ENCODE measurements at regions not wholly inside any gene's neighbourhood (a gene's known extent, or its start where the extent isn't known, plus 50 kb on each side); places are given as distances from the start of the nearest gene placed in this dataset.

DNA sequence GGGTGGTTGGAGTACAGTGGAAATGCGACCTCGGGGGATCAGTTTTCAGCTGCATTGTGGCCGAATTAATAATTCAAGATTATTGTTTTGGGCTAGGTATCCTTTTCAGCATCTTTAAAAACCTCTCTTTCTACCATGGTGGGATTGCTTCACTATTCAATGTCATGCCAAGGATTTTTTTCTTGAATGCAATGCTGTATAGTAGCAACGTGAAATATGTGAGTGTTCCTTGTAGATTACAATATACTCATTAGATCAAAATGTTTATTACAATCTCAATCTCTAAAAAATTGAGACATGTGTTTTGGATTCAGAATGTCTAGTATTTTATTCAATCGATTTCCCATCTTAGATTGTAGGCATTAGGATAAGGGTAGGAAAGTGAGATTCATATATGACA lies 586.5 kb upstream of the TBL1XR1 start:
- TF ChIP-seq, protein P1, sequence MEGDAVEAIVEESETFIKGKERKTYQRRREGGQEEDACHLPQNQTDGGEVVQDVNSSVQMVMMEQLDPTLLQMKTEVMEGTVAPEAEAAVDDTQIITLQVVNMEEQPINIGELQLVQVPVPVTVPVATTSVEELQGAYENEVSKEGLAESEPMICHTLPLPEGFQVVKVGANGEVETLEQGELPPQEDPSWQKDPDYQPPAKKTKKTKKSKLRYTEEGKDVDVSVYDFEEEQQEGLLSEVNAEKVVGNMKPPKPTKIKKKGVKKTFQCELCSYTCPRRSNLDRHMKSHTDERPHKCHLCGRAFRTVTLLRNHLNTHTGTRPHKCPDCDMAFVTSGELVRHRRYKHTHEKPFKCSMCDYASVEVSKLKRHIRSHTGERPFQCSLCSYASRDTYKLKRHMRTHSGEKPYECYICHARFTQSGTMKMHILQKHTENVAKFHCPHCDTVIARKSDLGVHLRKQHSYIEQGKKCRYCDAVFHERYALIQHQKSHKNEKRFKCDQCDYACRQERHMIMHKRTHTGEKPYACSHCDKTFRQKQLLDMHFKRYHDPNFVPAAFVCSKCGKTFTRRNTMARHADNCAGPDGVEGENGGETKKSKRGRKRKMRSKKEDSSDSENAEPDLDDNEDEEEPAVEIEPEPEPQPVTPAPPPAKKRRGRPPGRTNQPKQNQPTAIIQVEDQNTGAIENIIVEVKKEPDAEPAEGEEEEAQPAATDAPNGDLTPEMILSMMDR (conservative IDR thresholded peaks at IDR 0.05): no peak
- no peak for TF ChIP-seq EZH2 (IDR thresholded peaks at IDR 0.05; ENCODE audit: low read depth)
- H3K4me1 ChIP-seq (replicated peaks; ENCODE audit: insufficient read depth): no peaks in the 10 kb centered on the region
- H2AFZ ChIP-seq: no peak overlapping the region
- no peak for DNase-seq
- BruUV-seq (replicated peaks): no TSS peak
- no peak overlapping the region for H3K27ac ChIP-seq
- H4K20me1 ChIP-seq (ENCODE audit: insufficient read depth): no peaks in the 10 kb centered on the region
- no peaks in the 10 kb centered on the region for H3K79me2 ChIP-seq (ENCODE audit: low read depth)
- no peaks in the 10 kb centered on the region for H3K27me3 ChIP-seq (ENCODE audit: insufficient read depth, low read depth)
- H3K9me2 ChIP-seq (ENCODE audit: insufficient read depth): no peaks in the 10 kb centered on the region
- ChIA-PET POLR2A (ENCODE audit: unreplicated experiment) (no interaction called here), CTCF (no interaction called here)
- no peaks in the 10 kb centered on the region for H3F3A ChIP-seq (ENCODE audit: insufficient read depth, low read depth)
- no peaks in the 10 kb centered on the region for H3K36me3 ChIP-seq (ENCODE audit: low read depth)
- no peak overlapping the region for H3K4me2 ChIP-seq
- intact Hi-C loops (cut with micrococcal nuclease; ENCODE audit: unreplicated experiment): no loop called here
- no peaks in the 10 kb centered on the region for H3K9me3 ChIP-seq (ENCODE audit: insufficient read depth, low read depth)
- no peak overlapping the region for H3K4me3 ChIP-seq

DNA sequence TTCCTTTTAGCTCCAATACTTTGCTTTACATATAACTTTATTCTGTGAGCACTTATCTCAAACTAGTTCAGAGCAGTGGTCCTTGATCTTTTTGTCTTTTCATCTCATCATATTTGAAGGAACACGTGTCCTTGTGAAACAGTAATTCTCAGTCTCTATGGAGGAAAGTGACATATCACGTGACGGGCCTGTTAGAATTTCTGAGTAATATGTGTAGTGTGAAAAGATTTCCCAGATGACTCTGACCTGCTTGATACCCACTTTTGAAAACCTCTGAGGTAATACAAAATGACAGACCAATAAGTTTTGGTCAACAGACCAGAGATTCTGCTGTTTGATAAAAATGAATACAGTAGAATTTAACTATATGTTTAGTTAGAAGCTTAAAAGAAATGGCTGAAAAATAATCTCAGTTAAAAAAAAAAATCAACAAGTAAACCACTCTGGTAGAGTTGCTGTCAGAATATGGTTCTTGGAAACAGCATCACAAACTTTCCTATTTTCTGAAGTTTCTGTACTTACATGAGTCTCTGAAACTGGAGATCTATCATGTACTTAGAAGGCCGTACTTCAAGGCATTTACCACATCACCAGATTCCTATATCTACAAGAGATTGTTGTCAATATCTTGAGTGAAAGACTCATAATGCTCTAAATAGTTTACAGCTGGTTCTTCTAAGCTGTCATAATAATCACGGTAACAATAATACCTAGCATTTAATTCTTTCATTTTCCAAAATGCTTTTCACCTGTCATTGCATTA lies 590.2 kb upstream of the TBL1XR1 start:
- POLR2A ChIA-PET (ENCODE audit: unreplicated experiment): no interaction called here
- Histone ChIP-seq H3K9me2 (ENCODE audit: insufficient read depth) (no peaks in the 10 kb centered on the region), H3K27ac (no peak overlapping the region), H3K9me3 (ENCODE audit: insufficient read depth, low read depth) (no peaks in the 10 kb centered on the region; the same call in 1 of the 2 replicates), H3F3A (ENCODE audit: insufficient read depth, low read depth) (no peaks in the 10 kb centered on the region), H2AFZ (no peak overlapping the region), H3K4me3 (no peak overlapping the region), H3K27me3 (ENCODE audit: insufficient read depth, low read depth) (no peaks in the 10 kb centered on the region), H3K4me2 (no peak overlapping the region), H4K20me1 (ENCODE audit: insufficient read depth) (no peaks in the 10 kb centered on the region), H3K4me1 (replicated peaks; ENCODE audit: insufficient read depth) (no peaks in the 10 kb centered on the region), H3K79me2 (ENCODE audit: low read depth) (no peaks in the 10 kb centered on the region), H3K36me3 (ENCODE audit: low read depth) (no peaks in the 10 kb centered on the region)
- intact Hi-C loops (cut with micrococcal nuclease; ENCODE audit: unreplicated experiment): no loop called here
- DNase-seq: no peak
- CTCF ChIA-PET: no interaction called here
- no TSS peak for BruUV-seq (replicated peaks)
- no peak for TF ChIP-seq EZH2 (IDR thresholded peaks at IDR 0.05; ENCODE audit: low read depth)
- TF ChIP-seq, protein P1 (conservative IDR thresholded peaks at IDR 0.05): no peak

GRCh38 chr3:177789500-177789899 lies 592.2 kb upstream of the TBL1XR1 start:
- Histone ChIP-seq H3F3A (ENCODE audit: insufficient read depth, low read depth) (no peaks in the 10 kb centered on the region), H3K27ac (no peak overlapping the region), H2AFZ (no peak overlapping the region), H3K9me3 (ENCODE audit: insufficient read depth, low read depth) (no peaks in the 10 kb centered on the region; the same call in 1 of the 2 replicates), H3K4me3 (no peak overlapping the region), H3K9me2 (ENCODE audit: insufficient read depth) (no peaks in the 10 kb centered on the region), H4K20me1 (ENCODE audit: insufficient read depth) (no peaks in the 10 kb centered on the region), H3K36me3 (ENCODE audit: low read depth) (no peaks in the 10 kb centered on the region), H3K4me2 (no peak overlapping the region), H3K79me2 (ENCODE audit: low read depth) (no peaks in the 10 kb centered on the region), H3K27me3 (ENCODE audit: insufficient read depth, low read depth) (no peaks in the 10 kb centered on the region), H3K4me1 (replicated peaks; ENCODE audit: insufficient read depth) (no peaks in the 10 kb centered on the region)
- TF ChIP-seq, protein P1 (conservative IDR thresholded peaks at IDR 0.05): no peak
- no peak for TF ChIP-seq EZH2 (IDR thresholded peaks at IDR 0.05; ENCODE audit: low read depth)
- no TSS peak for BruUV-seq (replicated peaks)
- ChIA-PET CTCF (no interaction called here), POLR2A (ENCODE audit: unreplicated experiment) (no interaction called here)
- intact Hi-C loops (cut with micrococcal nuclease; ENCODE audit: unreplicated experiment): no loop called here
- no peak for DNase-seq

Data from PC-9 (cell line).